PC-3 (cell line): ENCODE measurements at regions not wholly inside any gene's neighbourhood (a gene's known extent, or its start where the extent isn't known, plus 50 kb on each side); places are given as distances from the start of the nearest gene placed in this dataset.

Experiments used
- ATAC-seq: fragments of 200-7000 bp; cut with Tn5 transposase; 2 replicates; pipeline ENCODE4 v1.9.1; 2020; ENCODE audit warnings: mild to moderate bottlenecking, moderate library complexity
- BruUV-seq: library from RNA; stranded (reverse); fragments of 400-500 nt; replicated peaks from 2 replicates; lab custom pipeline; 2021; lab: Mats Ljungman, UMichigan
- CTCF ChIA-PET: fragments of 300-600 bp; sonication (Branson Sonifier 250); formaldehyde crosslinking; loops from one replicate; lab custom pipeline; 2022; ENCODE audit warnings: antibody characterized with exemption; lab: Charles Lee
- POLR2A ChIA-PET: fragments of 300-600 bp; sonication (Branson Sonifier 250); formaldehyde crosslinking; loops from one replicate; lab custom pipeline; 2022; ENCODE audit warnings: antibody characterized with exemption; ENCODE audit not compliant: unreplicated experiment; lab: Charles Lee
- DNase-seq: peaks from one replicate; pipeline ENCODE4 v3.0.0-alpha.2; 2015
- H2AFZ ChIP-seq: fragments of 300-600 bp; sonication (generic); 2 replicates; pipeline ENCODE4 v1.6.0; 2016; ENCODE audit warnings: antibody characterized with exemption, low read length
- H3F3A ChIP-seq: fragments of 300-600 bp; sonication (generic); one replicate; pipeline ENCODE4 v1.6.0; 2017; ENCODE audit warnings: antibody characterized with exemption, low read length, control low read depth, mild to moderate bottlenecking; ENCODE audit not compliant: unreplicated experiment
- H3K27ac ChIP-seq: fragments of 300-600 bp; sonication (generic); 2 replicates; pipeline ENCODE4 v1.5.1; 2016; ENCODE audit warnings: mild to moderate bottlenecking, low read length
- H3K27me3 ChIP-seq: fragments of 300-600 bp; sonication (generic); 2 replicates; pipeline ENCODE4 v1.6.1; 2016; ENCODE audit warnings: low read length, mixed read lengths
- H3K36me3 ChIP-seq: fragments of 300-600 bp; sonication (generic); 2 replicates; pipeline ENCODE4 v1.6.1; 2016; ENCODE audit warnings: low read depth, mixed run types, low read length, mixed read lengths
- H3K4me1 ChIP-seq: fragments of 300-600 bp; sonication (generic); 2 replicates; pipeline ENCODE4 v1.5.1; 2016; ENCODE audit warnings: low read length; ENCODE audit not compliant: insufficient read depth
- H3K4me2 ChIP-seq: fragments of 300-600 bp; sonication (generic); 2 replicates; pipeline ENCODE4 v1.6.0; 2016; ENCODE audit warnings: low read length
- H3K4me3 ChIP-seq: fragments of 300-600 bp; sonication (generic); 2 replicates; pipeline ENCODE4 v1.5.1; 2016; ENCODE audit warnings: mild to moderate bottlenecking, low read length, mixed read lengths
- H3K79me2 ChIP-seq: fragments of 300-600 bp; sonication (generic); 2 replicates; pipeline ENCODE4 v1.6.1; 2017; ENCODE audit warnings: low read length, mixed read lengths
- H3K9ac ChIP-seq: fragments of 300-600 bp; sonication (generic); 2 replicates; pipeline ENCODE4 v1.6.0; 2016; ENCODE audit warnings: mild to moderate bottlenecking, low read length
- H3K9me2 ChIP-seq: fragments of 300-600 bp; sonication (generic); replicated peaks from 2 replicates; pipeline ENCODE4 v1.6.1; 2016; ENCODE audit warnings: mixed run types, low read length, mixed read lengths
- H3K9me3 ChIP-seq: fragments of 300-600 bp; sonication (generic); 2 replicates; pipeline ENCODE4 v1.6.1; 2016; ENCODE audit warnings: low read length, mixed read lengths
- H4K20me1 ChIP-seq: fragments of 300-600 bp; sonication (generic); 2 replicates; pipeline ENCODE4 v1.6.1; 2016; ENCODE audit warnings: low read length, mixed read lengths
- CTCF ChIP-seq: fragments of 300-600 bp; sonication (generic); conservative IDR thresholded peaks from 2 replicates; pipeline ENCODE4 v1.5.1; 2017; ENCODE audit warnings: antibody characterized with exemption, low read depth, mild to moderate bottlenecking, low read length
- EZH2 ChIP-seq: fragments of 300-600 bp; sonication (generic); IDR thresholded peaks from one replicate; pipeline ENCODE4 v1.6.1; 2017; ENCODE audit warnings: antibody characterized with exemption, mild to moderate bottlenecking, low read length; ENCODE audit not compliant: unreplicated experiment
- EZH2phosphoT487 ChIP-seq: fragments of 300-600 bp; sonication (generic); IDR thresholded peaks from 2 replicates; pipeline ENCODE4 v1.6.1; 2018; ENCODE audit warnings: mild to moderate bottlenecking, antibody characterized with exemption, low read length, borderline replicate concordance
- intact Hi-C: fragments of 100-400 bp; cut with micrococcal nuclease; formaldehyde crosslinking; loops from 2 replicates; pipeline ENCODE4 v1.9.0; 2023

GRCh38 chr4:165592386-165592785 is 213.6 kb downstream of the CPE start:
- POLR2A ChIA-PET: no interaction called here
- Histone ChIP-seq H3K9ac (no peak overlapping the region), H3K79me2 (no peaks in the 10 kb centered on the region), H4K20me1 (no peaks in the 10 kb centered on the region), H3K27me3 (no peaks in the 10 kb centered on the region), H2AFZ (no peak overlapping the region), H3K4me1 (no peaks in the 10 kb centered on the region), H3K27ac (no peak overlapping the region), H3K9me2 (no peaks in the 10 kb centered on the region), H3F3A (no peaks in the 10 kb centered on the region), H3K9me3 (no peaks in the 10 kb centered on the region), H3K4me3 (no peak overlapping the region), H3K36me3 (no peaks in the 10 kb centered on the region), H3K4me2 (no peak overlapping the region)
- DNase-seq (no peak), ATAC-seq (no peak)
- no TSS peak for BruUV-seq
- TF ChIP-seq CTCF (no peak), EZH2 (no peak), EZH2phosphoT487 (no peak)
- intact Hi-C loops: no loop called here
- CTCF ChIA-PET: no interaction called here

GRCh38 chr4:165597581-165598480 is 219.0 kb downstream of the CPE start:
- intact Hi-C loops: no loop called here
- H3K4me1 ChIP-seq: peaks cover 6% of the 10 kb centered on the region; the same call in 1 of the 2 replicates
- no peaks in the 10 kb centered on the region for H3K79me2 ChIP-seq
- CTCF ChIA-PET: no interaction called here
- H3F3A ChIP-seq: no peaks in the 10 kb centered on the region
- no peak overlapping the region for H3K9ac ChIP-seq
- POLR2A ChIA-PET: no interaction called here
- ATAC-seq (no peak), DNase-seq (no peak)
- no peaks in the 10 kb centered on the region for H3K36me3 ChIP-seq
- H2AFZ ChIP-seq: no peak overlapping the region
- H3K4me2 ChIP-seq: no peak overlapping the region
- TF ChIP-seq EZH2: no peak
- H3K27ac ChIP-seq: no peak overlapping the region
- no peaks in the 10 kb centered on the region for H3K27me3 ChIP-seq
- no TSS peak for BruUV-seq
- H3K9me3 ChIP-seq: no peaks in the 10 kb centered on the region
- H3K9me2 ChIP-seq: no peaks in the 10 kb centered on the region
- no peak overlapping the region for H3K4me3 ChIP-seq
- no peaks in the 10 kb centered on the region for H4K20me1 ChIP-seq

- peaks cover 6% of the 10 kb centered on the region; the same call in 1 of the 2 replicates for H3K4me1 ChIP-seq
- H3K27ac ChIP-seq: no peak overlapping the region
- no peaks in the 10 kb centered on the region for H3K27me3 ChIP-seq
- no peaks in the 10 kb centered on the region for H3F3A ChIP-seq
- H3K9me3 ChIP-seq: no peaks in the 10 kb centered on the region
- no peaks in the 10 kb centered on the region for H3K79me2 ChIP-seq
- no peak overlapping the region for H3K4me2 ChIP-seq
- BruUV-seq: no TSS peak
- no peak overlapping the region for H3K4me3 ChIP-seq
- no peaks in the 10 kb centered on the region for H3K9me2 ChIP-seq
- DNase-seq (no peak), ATAC-seq (no peak)
- intact Hi-C loops: no loop called here
- POLR2A ChIA-PET: no interaction called here
- no peaks in the 10 kb centered on the region for H3K36me3 ChIP-seq
- H3K9ac ChIP-seq: no peak overlapping the region
- TF ChIP-seq CTCF (no peak), EZH2 (no peak)
- no peaks in the 10 kb centered on the region for H4K20me1 ChIP-seq
- no peak overlapping the region for H2AFZ ChIP-seq
- CTCF ChIA-PET: no interaction called here
These were observed 222.3 kb downstream of the CPE start for GRCh38 chr4:165600959-165601683.
